Renal pelvis (tissue), 1 donor: ENCODE measurements at regions not wholly inside any gene's neighbourhood (a gene's known extent, or its start where the extent isn't known, plus 50 kb on each side); places are given as distances from the start of the nearest gene placed in this dataset.

Experiments
- DNase-seq: peaks from one replicate; pipeline ENCODE4 v3.0.0-alpha.2; 2013

DNA sequence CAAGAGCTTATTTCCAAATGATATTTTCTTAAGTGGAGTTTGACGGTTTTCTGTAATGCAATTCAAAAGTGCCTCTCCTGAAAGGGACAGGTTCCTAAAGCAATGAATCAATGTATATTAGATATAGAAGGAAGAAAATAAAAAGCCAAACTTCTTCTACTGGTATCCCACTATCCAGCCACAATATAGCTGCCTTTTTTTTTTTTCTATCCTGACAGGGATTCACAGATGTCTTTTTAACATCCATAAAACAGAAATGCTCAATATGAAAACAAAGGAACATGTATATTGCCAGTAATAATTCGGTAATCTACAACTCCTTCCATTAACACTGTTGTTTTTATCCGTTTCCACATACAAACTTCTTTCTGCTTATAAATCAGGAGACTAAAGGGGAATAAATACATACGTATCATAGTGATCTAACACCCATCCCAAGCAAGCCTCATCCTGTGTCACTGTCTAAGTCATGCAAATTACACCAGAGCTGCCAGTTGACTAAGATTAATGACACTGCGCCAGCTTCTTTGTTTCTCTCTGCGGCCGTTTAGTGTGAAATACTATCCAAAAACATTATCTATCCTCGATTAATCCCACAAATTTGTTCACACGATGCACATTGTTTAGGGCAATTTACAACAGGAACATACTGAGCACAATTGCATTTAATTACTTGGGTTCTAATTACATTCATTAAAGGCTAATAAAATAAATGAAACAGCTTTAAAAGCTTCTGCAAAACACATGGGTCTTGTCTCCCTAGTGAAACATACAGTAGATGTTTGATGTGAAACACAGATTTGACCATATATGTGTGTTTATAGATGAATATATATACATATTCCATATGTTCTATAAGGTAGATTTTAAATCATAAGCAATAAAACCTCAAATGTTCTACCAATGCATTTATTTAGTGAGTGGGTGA is 51.9 kb upstream of the CDIN1 start:
- DNase-seq: peak; percentile 79

DNA sequence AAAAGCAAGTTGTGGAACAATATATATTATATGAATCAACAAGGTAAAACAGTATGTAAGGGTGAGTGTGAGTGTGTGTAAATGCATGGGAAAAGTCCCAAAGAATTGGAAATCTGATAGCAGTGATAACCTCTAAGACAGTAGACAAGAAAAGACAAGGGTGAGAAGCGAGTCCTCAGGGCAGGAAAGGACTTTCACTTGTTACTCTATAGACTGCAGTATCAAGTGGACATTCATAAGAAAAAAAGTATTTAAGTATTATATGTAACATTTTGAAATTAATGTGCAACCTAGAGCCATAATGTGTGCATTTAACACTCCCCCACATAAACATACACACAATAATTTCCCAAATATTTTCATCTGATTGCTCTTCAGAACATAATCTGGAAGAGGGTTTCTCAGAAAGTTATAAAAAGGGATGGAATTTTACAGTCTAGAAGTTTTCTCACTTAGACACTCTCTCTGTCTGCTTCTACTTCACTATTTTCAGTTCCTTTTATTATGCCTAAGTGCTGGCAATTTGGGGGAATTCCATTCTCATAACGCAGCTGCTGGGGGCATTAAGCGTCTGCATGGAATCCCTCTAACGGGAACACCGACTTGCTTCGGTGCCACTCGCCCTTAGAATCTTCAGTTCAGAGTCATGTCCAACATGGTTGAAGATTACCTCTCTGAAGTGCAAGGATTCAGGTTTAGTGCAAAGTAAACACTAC is 50.0 kb upstream of the CDIN1 start:
- DNase-seq: no peak
